GM10248 (cell line): ENCODE measurements at regions not wholly inside any gene's neighbourhood (a gene's known extent, or its start where the extent isn't known, plus 50 kb on each side); places are given as distances from the start of the nearest gene placed in this dataset.

ENCODE experiments used
- CTCF ChIA-PET: fragments of 300-600 bp; sonication (Branson Sonifier 250); formaldehyde crosslinking; extraction: SDS; loops from one replicate; lab custom pipeline; 2021; ENCODE audit warnings: antibody characterized with exemption; lab: Yijun Ruan, JAX
- POLR2A ChIA-PET: fragments of 350-650 bp; sonication (Branson Sonifier 250); formaldehyde crosslinking; extraction: SDS; loops from one replicate; lab custom pipeline; 2020; ENCODE audit warnings: antibody characterized with exemption; lab: Yijun Ruan, JAX
- DNase-seq: peaks from one replicate; pipeline ENCODE4 v3.0.0; 2012; ENCODE audit errors: extremely low spot score
- TF ChIP-seq, protein P1 (sequence below): IDR thresholded peaks from 2 replicates; pipeline ENCODE4 v1.5.1; 2012; ENCODE audit warnings: mild to moderate bottlenecking, low read depth; ENCODE audit errors: extremely low read depth, missing control alignments, control extremely low read depth

DNA sequence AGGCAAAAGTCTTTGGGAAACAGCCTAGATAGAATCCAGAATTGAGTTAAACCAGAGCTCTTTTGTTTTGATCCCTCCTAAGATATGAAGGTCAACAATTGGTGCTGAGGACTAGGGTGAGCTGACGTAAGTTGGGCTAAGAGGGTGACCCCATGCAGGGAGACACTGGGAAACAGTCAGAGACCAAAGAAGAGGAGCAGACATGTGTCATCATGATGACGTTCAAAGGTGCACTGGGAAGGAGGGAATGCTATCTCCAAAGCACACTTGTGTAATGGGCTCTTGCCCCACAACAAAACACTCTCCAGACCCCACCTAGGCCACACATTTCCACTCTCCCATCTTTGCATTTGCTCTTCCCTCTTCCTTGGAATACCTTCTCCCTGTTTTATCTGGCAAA, 481.4 kb downstream of the COG6 start:
- ChIA-PET CTCF (interaction anchor here (1.2 kb wide), 1 partner anchor 12 kb away, joined by 3 read pairs; no protein-coding TSS in a partner anchor), POLR2A (no interaction called here)
- DNase-seq, result no peak
- TF ChIP-seq, protein P1, sequence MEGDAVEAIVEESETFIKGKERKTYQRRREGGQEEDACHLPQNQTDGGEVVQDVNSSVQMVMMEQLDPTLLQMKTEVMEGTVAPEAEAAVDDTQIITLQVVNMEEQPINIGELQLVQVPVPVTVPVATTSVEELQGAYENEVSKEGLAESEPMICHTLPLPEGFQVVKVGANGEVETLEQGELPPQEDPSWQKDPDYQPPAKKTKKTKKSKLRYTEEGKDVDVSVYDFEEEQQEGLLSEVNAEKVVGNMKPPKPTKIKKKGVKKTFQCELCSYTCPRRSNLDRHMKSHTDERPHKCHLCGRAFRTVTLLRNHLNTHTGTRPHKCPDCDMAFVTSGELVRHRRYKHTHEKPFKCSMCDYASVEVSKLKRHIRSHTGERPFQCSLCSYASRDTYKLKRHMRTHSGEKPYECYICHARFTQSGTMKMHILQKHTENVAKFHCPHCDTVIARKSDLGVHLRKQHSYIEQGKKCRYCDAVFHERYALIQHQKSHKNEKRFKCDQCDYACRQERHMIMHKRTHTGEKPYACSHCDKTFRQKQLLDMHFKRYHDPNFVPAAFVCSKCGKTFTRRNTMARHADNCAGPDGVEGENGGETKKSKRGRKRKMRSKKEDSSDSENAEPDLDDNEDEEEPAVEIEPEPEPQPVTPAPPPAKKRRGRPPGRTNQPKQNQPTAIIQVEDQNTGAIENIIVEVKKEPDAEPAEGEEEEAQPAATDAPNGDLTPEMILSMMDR, result no peak

DNA sequence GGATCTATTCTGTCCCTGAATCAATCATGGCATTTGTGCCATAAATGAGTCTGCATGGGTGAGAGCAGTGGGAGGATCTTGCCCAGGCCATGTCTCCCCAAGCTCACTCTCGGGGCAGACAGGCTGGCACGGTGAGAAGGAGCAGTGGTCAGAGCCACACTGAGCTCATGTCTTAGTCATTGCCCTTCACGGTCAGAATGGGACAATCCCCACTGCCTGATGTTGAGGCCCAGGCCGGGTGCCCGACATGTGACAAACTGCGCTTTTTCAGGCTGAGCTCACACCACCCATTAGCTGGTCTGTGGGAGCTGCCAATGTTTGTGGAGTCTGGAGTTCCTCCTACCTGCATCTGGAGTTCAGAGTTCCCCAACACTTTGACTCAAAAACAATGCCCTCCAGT, 481.9 kb downstream of the COG6 start:
- DNase-seq, result no peak
- TF ChIP-seq, protein P1, result no peak
- ChIA-PET POLR2A (no interaction called here), CTCF (interaction anchor here (0.7 kb wide), 1 partner anchor 14 kb away, joined by 3 read pairs; no protein-coding TSS in a partner anchor)

DNA sequence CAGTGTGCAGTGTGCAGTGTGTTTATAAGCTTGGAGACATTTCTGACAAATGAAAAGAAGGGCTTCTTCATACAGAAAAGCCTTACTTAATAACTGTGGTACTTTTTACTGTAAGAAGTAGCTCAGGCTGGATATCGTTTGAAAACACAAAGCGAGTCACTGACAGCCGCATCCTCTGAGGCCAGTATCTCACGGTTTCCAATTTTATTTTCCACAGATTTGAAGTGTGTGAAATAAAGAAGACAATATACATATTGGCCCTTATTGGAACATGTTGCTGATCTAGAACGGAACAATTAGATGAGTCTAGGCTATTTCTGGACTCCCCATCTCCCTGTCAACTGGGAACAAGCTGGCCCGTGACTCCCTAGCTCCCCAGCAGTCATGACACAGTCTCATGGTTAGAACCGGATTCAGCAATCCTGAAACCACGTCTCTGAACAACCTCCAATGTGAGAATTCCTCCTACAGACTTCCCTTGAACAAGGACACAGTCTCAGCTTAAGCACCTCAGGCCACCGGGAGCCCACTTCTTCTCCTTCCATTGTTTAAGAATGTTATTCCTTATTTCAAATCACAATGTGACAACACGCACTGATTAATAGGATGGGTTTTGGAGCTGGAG, 484.5 kb downstream of the COG6 start:
- TF ChIP-seq, protein P1, result no peak
- DNase-seq, result no peak
- ChIA-PET POLR2A (no interaction called here), CTCF (interaction anchor here (0.8 to 1.8 kb wide), 2 partner anchors 16 to 72 kb away, joined by 3 to 4 read pairs; no protein-coding TSS in a partner anchor)

DNA sequence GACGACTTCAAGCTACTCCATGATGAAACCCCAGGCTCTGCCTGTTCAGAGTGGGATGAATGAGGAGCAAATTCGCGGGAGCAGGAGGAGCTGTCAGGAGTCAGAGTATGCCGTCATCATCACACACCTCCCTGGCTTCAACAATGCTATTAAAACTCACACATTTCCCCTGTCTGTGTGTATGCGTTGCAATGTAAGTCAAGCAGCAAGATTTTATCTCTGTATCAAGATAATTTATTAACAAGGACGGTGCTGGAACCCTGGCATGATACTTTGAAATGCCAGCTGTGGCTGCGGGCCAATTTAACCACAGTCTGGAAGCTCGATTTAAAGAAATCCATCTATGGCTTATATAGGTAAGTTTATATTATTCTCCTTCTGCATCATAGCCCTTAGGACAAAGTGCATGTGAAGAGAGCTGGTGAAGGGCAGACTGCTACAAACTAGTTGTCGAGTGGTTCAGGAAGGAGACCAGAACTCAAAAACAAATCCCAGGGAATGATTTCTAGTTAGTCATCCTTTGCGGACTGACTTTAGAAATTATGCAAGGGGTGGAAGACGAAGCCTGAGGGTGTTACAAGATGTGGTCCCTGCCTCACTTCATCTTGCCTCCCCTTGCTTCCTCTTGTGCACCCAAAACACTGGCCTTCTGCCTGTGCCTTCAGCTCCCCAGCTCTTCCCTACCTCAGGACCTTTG, 486.5 kb downstream of the COG6 start:
- ChIA-PET POLR2A (no interaction called here), CTCF (no interaction called here)
- TF ChIP-seq, protein P1, result no peak
- DNase-seq, result no peak

DNA sequence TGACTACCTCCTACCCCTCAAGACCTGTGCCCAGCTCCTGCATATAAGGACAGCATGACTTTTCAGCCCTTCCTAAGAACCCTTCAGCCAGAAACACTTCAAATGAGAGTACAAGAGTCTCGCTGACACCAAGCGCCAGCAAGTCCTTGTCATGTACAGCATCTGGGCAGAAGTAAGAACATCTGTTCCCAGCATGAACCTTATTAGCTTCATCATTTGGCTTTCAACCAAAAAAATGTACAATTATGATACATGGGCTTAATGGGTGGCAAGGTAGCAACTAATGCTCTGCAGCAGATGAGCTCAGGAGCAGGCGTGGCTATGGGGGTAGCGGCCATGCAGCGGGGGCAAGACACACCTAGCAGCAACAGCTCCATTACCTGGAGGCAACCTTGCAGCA, 487.6 kb downstream of the COG6 start:
- no peak for DNase-seq
- CTCF ChIA-PET, result interaction anchor here (1.5 kb wide), 1 partner anchor 10 kb away, joined by 4 read pairs; no protein-coding TSS in a partner anchor

DNA sequence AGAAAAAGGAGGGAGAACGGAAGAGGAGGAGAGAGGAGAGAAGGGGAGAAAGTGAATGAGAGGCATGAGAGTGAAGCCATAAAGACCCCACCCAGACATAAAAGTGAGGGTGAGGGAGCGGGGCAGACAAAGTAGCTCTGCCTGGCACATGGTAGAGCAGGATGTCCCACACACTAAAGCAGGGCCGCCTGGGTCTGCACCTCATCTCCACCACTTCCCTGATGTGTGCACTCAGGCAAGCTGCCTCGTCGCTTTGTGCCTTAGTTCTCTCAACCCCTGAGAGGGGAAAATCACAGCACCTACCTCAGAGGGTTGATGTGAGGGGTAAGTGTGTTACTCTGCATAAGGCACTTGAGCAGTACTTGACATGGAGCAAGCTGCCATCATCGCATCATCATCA, 488.1 kb downstream of the COG6 start:
- CTCF ChIA-PET, result interaction anchor here (1.0 to 1.5 kb wide), 3 partner anchors 10 to 32 kb away, joined by 3 to 4 read pairs (median 4); no protein-coding TSS in a partner anchor
- DNase-seq, result no peak
- POLR2A ChIA-PET, result no interaction called here
- TF ChIP-seq, protein P1, result no peak

More for the DNA sequence above, 487.6 kb downstream of the COG6 start:
- POLR2A ChIA-PET, result no interaction called here
- TF ChIP-seq, protein P1, result no peak
